IMR-90 (cell line): ENCODE measurements at regions not wholly inside any gene's neighbourhood (a gene's known extent, or its start where the extent isn't known, plus 50 kb on each side); places are given as distances from the start of the nearest gene placed in this dataset.

Experiments used
- ATAC-seq: fragments of 200-7000 bp; cut with Tn5 transposase; 2 replicates; pipeline ENCODE4 v1.9.1; 2020; ENCODE audit warnings: low read depth, mild to moderate bottlenecking, moderate library complexity
- BruUV-seq: library from RNA; stranded (reverse); fragments of 400-500 nt; replicated peaks from 2 replicates; lab custom pipeline; 2021; lab: Mats Ljungman, UMichigan
- CTCF ChIA-PET: fragments of 300-600 bp; formaldehyde crosslinking; extraction: SDS; loops from one replicate; lab custom pipeline; 2021; ENCODE audit warnings: antibody characterized with exemption; lab: Yijun Ruan, JAX
- POLR2A ChIA-PET: fragments of 300-600 bp; sonication (Branson Sonifier 250); formaldehyde crosslinking; loops from one replicate; lab custom pipeline; 2022; ENCODE audit warnings: antibody characterized with exemption; ENCODE audit not compliant: unreplicated experiment; lab: Charles Lee
- DNase-seq: peaks from one replicate; pipeline ENCODE4 v3.0.0; 2013
- H2AFZ ChIP-seq: replicated peaks from 2 replicates; pipeline ENCODE3; 2013; ENCODE audit warnings: low read length, mild to moderate bottlenecking; ENCODE audit not compliant: poor library complexity
- H2AK5ac ChIP-seq: 2 replicates; pipeline ENCODE4 v1.6.1; 2013; ENCODE audit warnings: low read depth, low read length, inconsistent platforms
- H2AK9ac ChIP-seq: replicated peaks from 2 replicates; pipeline ENCODE3; 2013; ENCODE audit warnings: mild to moderate bottlenecking, low read depth, low read length, moderate library complexity; ENCODE audit not compliant: poor library complexity
- H2BK120ac ChIP-seq: 2 replicates; pipeline ENCODE4 v1.6.1; 2013; ENCODE audit warnings: low read depth, low read length, inconsistent platforms
- H2BK15ac ChIP-seq: 3 replicates; pipeline ENCODE4 v1.6.1; 2013; ENCODE audit warnings: low read depth, low read length, inconsistent platforms
- H2BK20ac ChIP-seq: 2 replicates; pipeline ENCODE4 v1.6.1; 2013; ENCODE audit warnings: low read depth, mild to moderate bottlenecking, inconsistent platforms, low read length, moderate library complexity
- H2BK5ac ChIP-seq: 2 replicates; pipeline ENCODE4 v1.6.1; 2013; ENCODE audit warnings: mild to moderate bottlenecking, low read depth, low read length, inconsistent platforms; ENCODE audit not compliant: poor library complexity, severe bottlenecking
- H3K14ac ChIP-seq: replicated peaks from 2 replicates; pipeline ENCODE4 v1.6.1; 2013; ENCODE audit warnings: low read depth, low read length, inconsistent platforms
- H3K18ac ChIP-seq: 2 replicates; pipeline ENCODE4 v1.6.1; 2013; ENCODE audit warnings: low read depth, low read length, control low read depth
- H3K23ac ChIP-seq: 2 replicates; pipeline ENCODE4 v1.6.1; 2013; ENCODE audit warnings: low read depth, low read length, inconsistent platforms
- H3K27ac ChIP-seq: 2 replicates; pipeline ENCODE4 v1.5.1; 2013; ENCODE audit warnings: mild to moderate bottlenecking, control low read depth, low read length; ENCODE audit not compliant: insufficient read depth
- H3K27me3 ChIP-seq: 2 replicates; pipeline ENCODE4 v1.6.1; 2013; ENCODE audit warnings: low read length; ENCODE audit not compliant: control insufficient read depth, insufficient read depth
- H3K36me3 ChIP-seq: 2 replicates; pipeline ENCODE4 v1.6.1; 2013; ENCODE audit warnings: low read length, mixed read lengths; ENCODE audit not compliant: control insufficient read depth, insufficient read depth
- H3K4ac ChIP-seq: 2 replicates; pipeline ENCODE4 v1.6.1; 2013; ENCODE audit warnings: low read depth, low read length, inconsistent platforms
- H3K4me1 ChIP-seq: 2 replicates; pipeline ENCODE4 v1.6.1; 2013; ENCODE audit warnings: low read length, mixed read lengths; ENCODE audit not compliant: control insufficient read depth, insufficient read depth
- H3K4me2 ChIP-seq: 2 replicates; pipeline ENCODE4 v1.6.1; 2013; ENCODE audit warnings: low read depth, mild to moderate bottlenecking, control low read depth, low read length, moderate library complexity
- H3K4me3 ChIP-seq: 2 replicates; pipeline ENCODE4 v1.5.1; 2013; ENCODE audit warnings: low read depth, mild to moderate bottlenecking, control low read depth, low read length, moderate library complexity; ENCODE audit not compliant: insufficient read depth
- H3K56ac ChIP-seq: 2 replicates; pipeline ENCODE4 v1.6.1; 2013; ENCODE audit warnings: low read length, inconsistent platforms; ENCODE audit not compliant: insufficient read depth; ENCODE audit errors: extremely low read depth
- H3K79me1 ChIP-seq, 2 experiments: 2 replicates each; pipeline ENCODE4 v1.6.1; 2013; ENCODE audit warnings: low read length in 2 of 2, inconsistent platforms in 1 of 2, low read depth in 1 of 2
- H3K9ac ChIP-seq: 2 replicates; pipeline ENCODE4 v1.6.1; 2013; ENCODE audit warnings: low read depth, low read length, control low read depth
- H3K9me1 ChIP-seq: 2 replicates; pipeline ENCODE4 v1.6.1; 2013; ENCODE audit warnings: low read length, inconsistent platforms; ENCODE audit not compliant: insufficient read depth
- H3K9me3 ChIP-seq: 2 replicates; pipeline ENCODE4 v1.6.1; 2013; ENCODE audit warnings: low read length; ENCODE audit not compliant: control insufficient read depth, insufficient read depth
- H4K20me1 ChIP-seq: 2 replicates; pipeline ENCODE4 v1.6.1; 2013; ENCODE audit warnings: low read length, inconsistent platforms; ENCODE audit not compliant: insufficient read depth
- H4K5ac ChIP-seq: 2 replicates; pipeline ENCODE4 v1.6.1; 2013; ENCODE audit warnings: mild to moderate bottlenecking, low read depth, low read length, control low read depth
- H4K8ac ChIP-seq, 2 experiments: 2 replicates each; pipeline ENCODE4 v1.6.1; 2013; ENCODE audit warnings: low read depth in 2 of 2, low read length in 2 of 2, control low read depth in 1 of 2, inconsistent platforms in 1 of 2
- H4K91ac ChIP-seq: 2 replicates; pipeline ENCODE4 v1.6.1; 2013; ENCODE audit warnings: low read depth, low read length, inconsistent platforms; ENCODE audit not compliant: insufficient read depth
- BHLHE40 ChIP-seq: fragments of 150-350 bp; IDR thresholded peaks from 2 replicates; pipeline ENCODE4 v1.6.1; 2016; ENCODE audit warnings: mild to moderate bottlenecking, low read depth, low read length
- CEBPB ChIP-seq: IDR thresholded peaks from 2 replicates; pipeline ENCODE4 v1.6.1; 2012; ENCODE audit warnings: low read depth, low read length, improper control_type of control experiment
- CHD1 ChIP-seq: IDR thresholded peaks from 2 replicates; pipeline ENCODE4 v1.6.1; 2012; ENCODE audit warnings: low read depth, low read length, improper control_type of control experiment
- CTCF ChIP-seq: conservative IDR thresholded peaks from 2 replicates; pipeline ENCODE4 v1.5.1; 2012; ENCODE audit warnings: mild to moderate bottlenecking, low read depth, low read length, improper control_type of control experiment
- ELK1 ChIP-seq: fragments of 150-350 bp; IDR thresholded peaks from 2 replicates; pipeline ENCODE4 v1.6.1; 2016; ENCODE audit warnings: low read depth, mild to moderate bottlenecking, low read length, moderate library complexity, borderline replicate concordance
- FOS ChIP-seq: fragments of 150-350 bp; IDR thresholded peaks from 2 replicates; pipeline ENCODE4 v1.6.1; 2016; ENCODE audit warnings: low read depth, low read length
- MAFK ChIP-seq: IDR thresholded peaks from 2 replicates; pipeline ENCODE4 v1.6.1; 2012; ENCODE audit warnings: low read depth, low read length, improper control_type of control experiment
- POLR2A ChIP-seq: IDR thresholded peaks from 2 replicates; pipeline ENCODE4 v1.6.1; 2012; ENCODE audit warnings: mild to moderate bottlenecking, low read depth, low read length
- RAD21 ChIP-seq: IDR thresholded peaks from 2 replicates; pipeline ENCODE4 v1.6.1; 2012; ENCODE audit warnings: low read length, improper control_type of control experiment
- RCOR1 ChIP-seq: IDR thresholded peaks from 2 replicates; pipeline ENCODE4 v1.6.1; 2012; ENCODE audit warnings: mild to moderate bottlenecking, low read length, improper control_type of control experiment; ENCODE audit not compliant: insufficient replicate concordance
- RFX5 ChIP-seq: IDR thresholded peaks from 2 replicates; pipeline ENCODE4 v1.8.0; 2012; ENCODE audit warnings: low read depth, mild to moderate bottlenecking, low read length, moderate library complexity
- WGBS, 2 experiments: methylation state at CpG; one replicate each; pipeline versions ENCODE4 v1.1.5 to v1.1.7; 2013; ENCODE audit warnings: missing lambda C conversion rate in 2 of 2; ENCODE audit not compliant: insufficient read length in 1 of 2; ENCODE audit errors: extremely low coverage in 2 of 2; 5-methylcytosine and 5-hydroxymethylcytosine counted together
- dilution Hi-C: fragments of 300-500 bp; cut with HindIII; formaldehyde crosslinking; loops from one replicate; pipeline ENCODE4 v1.14.3; 2018; ENCODE audit warnings: low sequenced_read_pairs; ENCODE audit not compliant: unreplicated experiment
- in situ Hi-C: fragments of 300-500 bp; cut with MboI; formaldehyde crosslinking; loops from 3 replicates; pipeline ENCODE4 v1.14.3; 2019; ENCODE audit warnings: low sequenced_read_pairs, inconsistent platforms, mixed read lengths
- intact Hi-C: fragments of 100-400 bp; cut with micrococcal nuclease; formaldehyde crosslinking; loops from 2 replicates; pipeline ENCODE4 v1.10.0; 2022

GRCh38 chr1:78355656-78356055 lies 135.1 kb upstream of the PTGFR start:
- H2BK5ac ChIP-seq: no peak overlapping the region
- H3K4ac ChIP-seq: 0 out of 2 replicates have a peak overlapping the region, but pooled peaks have one; percentile 1
- H3K4me1 ChIP-seq: peaks cover 2% of the 10 kb centered on the region
- ChIA-PET POLR2A (no interaction called here), CTCF (interaction anchor here (0.7 kb wide), 1 partner anchor 144 kb away, joined by 3 read pairs; no protein-coding TSS in a partner anchor)
- TF ChIP-seq POLR2A (no peak), CTCF (no peak), RFX5 (no peak), RAD21 (no peak), BHLHE40 (no peak), CHD1 (no peak), RCOR1 (no peak), ELK1 (no peak), MAFK (no peak), FOS (no peak), CEBPB (no peak)
- no peak overlapping the region for H2BK20ac ChIP-seq
- H3K9me1 ChIP-seq: no peaks in the 10 kb centered on the region
- H4K8ac ChIP-seq: no peak overlapping the region
- BruUV-seq: no TSS peak
- H4K5ac ChIP-seq: peak overlapping the region; percentile 12; the same call in 1 of the 2 replicates
- intact Hi-C loops (loop anchor here (10.0 kb wide), 1 partner anchor 131 kb away; no protein-coding TSS in a partner anchor), dilution Hi-C loops (no loop called here), in situ Hi-C loops (no loop called here)
- H3K23ac ChIP-seq: no peak overlapping the region
- H2AFZ ChIP-seq: no peak overlapping the region
- peak; percentile 66 for ATAC-seq
- no peaks in the 10 kb centered on the region for H3K27me3 ChIP-seq
- H4K91ac ChIP-seq: no peak overlapping the region
- H2AK5ac ChIP-seq: no peak overlapping the region
- peak overlapping the region; percentile 76; the same call in 1 of the 2 replicates for H3K27ac ChIP-seq
- no peak overlapping the region for H3K4me3 ChIP-seq
- DNase-seq: peak; percentile 35
- no peaks in the 10 kb centered on the region for H3K36me3 ChIP-seq
- no CpG with 5 or more reads among the region's 1 CpG for WGBS, 2 experiments
- H3K4me2 ChIP-seq: peak overlapping the region; percentile 25
- no peak overlapping the region for H3K14ac ChIP-seq
- H3K18ac ChIP-seq: peak overlapping the region; percentile 55
- H3K79me1 ChIP-seq: no peaks in the 10 kb centered on the region
- H3K9me3 ChIP-seq: no peaks in the 10 kb centered on the region
- peak overlapping the region; percentile 1; the same call in 1 of the 2 replicates for H2BK120ac ChIP-seq
- H2AK9ac ChIP-seq: no peak overlapping the region
- H2BK15ac ChIP-seq: 0 out of 3 replicates have a peak overlapping the region, but pooled peaks have one; percentile 48
- H4K20me1 ChIP-seq: no peaks in the 10 kb centered on the region
- no peak overlapping the region for H3K9ac ChIP-seq
- no peak overlapping the region for H3K56ac ChIP-seq
